Cerebellar cortex (tissue), 1 donor: ENCODE measurements at regions not wholly inside any gene's neighbourhood (a gene's known extent, or its start where the extent isn't known, plus 50 kb on each side); places are given as distances from the start of the nearest gene placed in this dataset.
A peak's percentile ranks its signal among the peaks of the same experiment; 100 is the strongest.
"Not testable (repeated sequence)": the region's sequence is repeated elsewhere in the genome, so short reads cannot be mapped to it uniquely, and the experiment has no call there.

ENCODE experiments used
- DNase-seq: peaks from one replicate; pipeline ENCODE4 v3.0.0-alpha.2; 2015; ENCODE audit warnings: low spot score

DNA sequence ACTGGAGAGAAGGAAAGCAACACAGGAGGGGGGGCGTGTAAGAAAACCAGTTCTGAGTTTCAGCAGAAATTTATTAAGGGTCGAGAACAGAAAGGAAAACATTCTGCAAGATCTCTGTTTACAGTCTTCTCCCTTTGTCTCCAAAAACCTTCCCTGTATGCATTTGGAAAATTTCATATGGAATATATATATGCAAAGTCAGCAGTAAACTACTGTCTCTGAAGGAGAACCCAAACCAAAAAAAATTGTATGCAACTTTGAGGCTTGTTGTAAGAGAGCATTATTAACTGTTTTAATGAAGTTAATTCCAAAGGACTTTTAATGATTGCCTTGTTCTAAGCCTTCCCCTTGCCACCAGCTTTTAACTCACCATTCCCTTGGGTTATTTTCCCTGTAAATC, 238.2 kb upstream of the GPR149 start:
- no peak for DNase-seq

DNA sequence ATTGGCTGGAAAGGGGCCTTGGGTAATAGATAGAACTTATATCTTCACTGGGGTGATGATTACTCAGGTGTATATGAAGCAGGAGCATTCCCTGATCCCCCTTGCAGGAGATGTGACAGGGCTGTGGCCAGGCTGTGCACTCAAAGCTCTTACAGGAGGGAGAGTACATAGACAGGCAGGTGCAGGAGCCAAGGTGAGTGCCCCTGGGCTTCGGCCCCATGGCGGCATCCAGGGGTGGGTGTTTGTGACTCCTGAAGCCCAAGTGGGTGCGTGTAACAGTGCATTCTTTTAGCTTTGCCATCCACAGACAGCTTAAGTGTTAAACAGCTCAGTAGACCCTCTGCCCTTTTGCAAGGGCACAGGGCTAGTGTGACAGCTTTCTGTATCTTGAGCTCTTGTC, 236.6 kb upstream of the GPR149 start:
- no peak for DNase-seq

DNA sequence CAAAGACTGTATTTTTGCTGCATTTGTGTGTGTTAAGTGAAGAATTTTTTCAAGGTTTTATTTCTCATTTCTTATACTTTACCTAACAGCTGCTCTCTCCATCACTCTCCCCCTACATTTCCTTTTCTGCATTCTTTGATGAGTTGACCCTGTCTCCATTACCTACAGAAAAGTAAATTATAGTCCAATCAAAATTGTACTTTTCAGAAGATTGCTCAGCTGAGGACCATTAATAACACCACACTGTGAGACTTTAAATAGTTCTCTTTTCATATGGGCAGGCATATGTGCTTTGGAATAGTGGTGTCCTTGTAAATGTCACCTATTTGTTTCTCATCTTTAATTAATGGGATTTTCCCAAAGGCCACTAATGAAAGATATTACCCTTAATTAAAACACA, 234.7 kb upstream of the GPR149 start:
- DNase-seq, result no peak

DNA sequence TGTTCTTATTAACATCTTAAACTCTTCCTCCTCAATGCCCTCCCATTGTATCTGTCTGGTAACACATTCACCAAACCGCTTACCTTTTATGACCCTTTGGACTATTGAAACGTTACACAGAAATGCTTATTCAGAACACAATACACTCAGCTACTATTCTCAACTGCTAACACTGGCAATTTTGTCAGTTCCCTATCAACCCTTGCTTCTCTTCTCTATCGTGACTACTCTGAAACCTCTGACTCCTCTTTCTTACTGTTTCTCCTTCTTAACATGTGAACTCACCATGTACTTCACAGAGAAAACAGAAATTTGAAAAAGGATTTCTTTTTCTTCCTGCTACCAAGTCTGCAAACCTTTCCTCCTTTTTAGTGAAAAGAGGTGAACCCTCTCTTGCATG, 232.9 kb upstream of the GPR149 start:
- DNase-seq, result no peak

DNA sequence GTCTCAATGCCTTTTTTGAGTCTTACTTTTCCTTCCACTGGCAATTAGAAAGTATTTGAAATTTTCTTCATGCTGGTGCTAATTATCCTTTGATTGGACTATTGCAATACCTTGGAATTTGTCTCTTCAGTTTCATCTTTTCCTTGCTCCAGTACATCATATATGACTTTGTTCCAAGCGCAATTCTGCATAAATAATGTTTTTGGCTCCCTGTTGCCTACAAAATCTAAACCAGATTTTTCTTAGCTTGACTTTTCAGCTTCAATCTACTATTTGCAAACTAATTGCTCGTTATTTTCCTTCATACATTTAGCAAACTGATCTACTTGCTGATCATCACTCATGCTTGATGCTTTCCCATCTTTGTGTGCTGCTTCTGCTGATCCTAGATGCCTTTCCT, 230.8 kb upstream of the GPR149 start:
- DNase-seq, result no peak

DNA sequence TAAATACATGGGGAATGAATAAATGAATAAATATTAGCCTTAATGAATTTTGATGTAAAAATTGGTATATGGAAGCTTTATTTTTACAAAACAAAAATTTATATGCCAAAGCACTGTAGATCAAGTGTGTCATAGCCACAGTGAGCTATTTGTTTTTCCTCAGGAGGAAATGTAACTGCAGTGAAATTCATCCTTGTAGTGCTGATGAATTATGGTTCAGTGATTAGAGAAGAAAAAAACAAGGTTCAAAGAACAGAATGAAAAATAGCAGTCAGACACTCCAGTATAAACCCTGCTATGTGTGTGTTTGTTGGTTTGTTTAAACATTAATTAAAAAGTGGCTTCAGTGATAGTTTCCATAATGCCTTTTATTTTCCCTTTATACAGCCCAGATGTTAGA, 228.0 kb upstream of the GPR149 start:
- no peak for DNase-seq

DNA sequence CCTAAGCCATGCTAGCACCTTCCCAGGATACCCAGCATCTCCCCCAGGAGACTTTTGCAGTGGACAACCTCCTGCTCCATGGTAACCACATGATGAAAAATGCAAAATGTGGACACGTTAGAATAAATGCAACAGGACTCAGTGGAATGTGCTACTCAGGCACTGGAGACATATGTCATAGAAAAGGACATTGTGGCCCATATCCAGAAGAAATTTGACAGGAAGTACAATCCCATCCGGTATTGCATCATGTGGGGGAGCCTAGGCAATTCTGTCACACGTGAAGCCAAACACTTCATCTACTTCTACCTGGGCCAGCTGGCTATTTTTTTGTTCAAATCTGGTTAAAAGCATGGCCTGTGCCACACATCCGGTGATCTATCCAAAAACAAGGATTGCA, 227.2 kb upstream of the GPR149 start:
- no peak for DNase-seq

DNA sequence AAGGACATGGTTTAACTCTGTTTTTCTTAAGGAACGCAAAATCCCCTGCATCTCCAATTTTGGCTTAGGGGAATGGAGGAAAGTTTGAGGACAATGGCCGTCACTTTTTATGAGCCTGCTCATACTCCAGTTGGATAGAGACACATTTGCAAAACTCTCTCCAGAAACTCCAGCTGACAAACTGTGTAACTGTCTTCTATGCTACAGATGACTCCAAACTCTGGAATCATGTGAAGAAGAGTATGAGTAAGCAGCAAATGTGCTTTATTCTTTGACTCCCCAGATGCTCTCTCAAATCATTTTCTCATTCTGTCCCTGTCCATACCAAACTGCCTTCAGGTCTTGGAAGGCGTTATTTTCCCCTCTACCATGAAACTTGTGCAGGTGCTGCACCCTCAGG, 226.5 kb upstream of the GPR149 start:
- DNase-seq, result no peak

DNA sequence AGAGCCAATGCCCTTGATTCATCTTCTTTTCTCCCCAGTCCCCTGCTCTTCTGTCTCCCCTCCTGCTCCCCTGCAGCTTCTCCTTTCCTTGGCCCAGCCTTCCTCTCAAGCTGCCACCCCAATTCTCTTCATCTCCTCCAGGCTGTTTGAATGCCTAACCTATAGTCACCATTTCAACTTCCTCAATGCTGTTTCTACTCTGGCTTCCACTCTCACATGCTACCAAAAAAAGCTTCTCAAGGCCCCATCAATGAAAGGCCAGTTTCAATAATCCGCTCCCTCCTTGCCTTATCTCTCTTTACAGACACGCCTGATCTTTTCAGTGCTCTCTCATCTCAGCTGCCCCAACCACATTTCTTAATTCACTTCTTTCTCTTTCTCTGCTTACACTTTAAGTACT, 212.2 kb upstream of the GPR149 start:
- DNase-seq, result no peak

DNA sequence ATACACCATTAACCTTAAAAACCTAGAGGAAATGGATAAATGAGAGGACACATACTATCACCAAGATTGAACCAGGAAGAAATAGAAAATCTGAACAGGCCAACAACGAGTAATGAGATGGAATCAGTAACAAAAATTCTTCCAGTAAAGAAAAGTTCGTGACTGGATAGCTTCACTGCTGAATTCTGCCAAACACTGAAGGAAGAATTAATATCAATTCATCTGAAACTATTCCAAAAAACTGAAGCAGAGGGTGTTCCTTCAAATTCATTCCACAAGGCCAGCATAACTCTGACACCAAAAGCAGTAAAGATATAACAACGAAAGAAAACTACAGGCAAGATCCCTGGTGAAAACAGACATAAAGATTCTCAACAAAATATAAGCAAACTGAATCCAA, 195.8 kb upstream of the GPR149 start:
- no peak for DNase-seq

DNA sequence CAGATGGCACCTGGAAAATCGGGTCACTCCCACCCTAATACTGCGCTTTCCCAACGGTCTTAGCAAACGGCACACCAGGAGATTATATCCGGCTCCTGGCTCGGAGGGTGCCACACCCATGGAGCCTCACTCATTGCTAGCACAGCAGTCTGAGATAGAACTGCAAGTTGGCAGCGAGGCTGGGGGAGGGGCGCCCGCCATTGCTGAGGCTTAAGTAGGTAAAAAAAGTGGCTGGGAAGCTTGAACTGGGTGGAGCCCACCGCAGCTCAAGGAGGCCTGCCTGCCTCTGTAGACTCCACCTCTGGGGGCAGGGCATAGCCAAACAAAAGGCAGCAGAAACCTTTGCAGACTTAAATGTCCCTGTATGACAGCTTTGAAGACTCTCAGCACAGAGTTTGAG, 189.6 kb upstream of the GPR149 start:
- not testable (repeated sequence) for DNase-seq

DNA sequence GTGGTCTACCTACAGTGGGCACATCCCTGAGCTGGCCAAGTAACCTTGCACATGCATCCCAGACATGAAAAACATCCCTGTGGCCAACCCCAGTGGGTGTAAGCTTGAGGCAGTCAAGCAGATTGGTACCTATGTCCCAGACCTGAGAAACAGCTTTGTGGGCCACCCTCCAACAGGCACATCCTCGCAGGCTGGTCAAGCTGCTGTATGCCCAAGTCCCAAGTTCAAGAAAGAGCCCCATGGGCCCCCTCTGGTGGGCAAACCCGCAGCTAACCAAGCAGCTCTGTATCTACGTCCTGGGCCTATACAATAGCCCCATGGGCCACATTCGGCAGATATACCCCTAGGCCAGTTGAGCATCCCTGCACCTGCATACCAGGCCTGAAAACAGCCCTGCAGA, 186.3 kb upstream of the GPR149 start:
- DNase-seq, result no peak

DNA sequence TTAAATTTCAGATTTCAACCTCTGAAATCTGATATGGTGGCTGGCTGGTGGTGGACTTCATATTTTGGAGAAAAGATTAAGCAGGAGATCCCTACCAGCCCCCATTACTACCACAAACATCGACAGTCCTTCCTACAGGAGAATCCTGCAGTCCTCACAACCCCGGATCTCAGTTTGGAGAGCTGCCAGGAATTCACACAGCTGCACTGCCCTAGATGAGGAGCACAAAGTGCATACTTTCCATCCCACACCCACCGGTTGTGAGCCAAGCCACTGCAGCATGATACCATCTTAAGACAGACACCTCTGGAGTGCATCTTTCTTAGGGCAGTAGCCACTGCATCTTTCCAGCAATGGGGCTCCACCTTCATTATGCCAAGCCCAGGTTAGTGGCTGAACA, 185.5 kb upstream of the GPR149 start:
- DNase-seq, result no peak

DNA sequence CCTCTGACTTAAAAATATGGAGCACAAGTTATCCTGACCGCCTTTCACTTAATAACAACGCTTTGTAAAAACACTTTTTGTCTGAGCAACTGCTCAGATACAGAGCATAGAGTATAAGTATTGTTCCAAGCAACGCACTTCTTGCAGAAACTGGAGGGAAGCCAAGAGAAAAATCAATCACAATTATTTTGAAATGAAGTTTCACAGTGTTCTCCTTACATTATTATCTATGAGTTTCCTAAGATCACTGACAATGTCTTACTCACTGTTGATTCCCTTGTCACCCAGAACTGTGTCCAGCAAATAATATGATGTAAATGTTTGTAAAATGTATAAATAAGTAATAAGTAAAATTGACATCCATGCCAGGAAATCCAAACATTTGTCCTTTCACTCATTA, 184.6 kb upstream of the GPR149 start:
- no peak for DNase-seq

DNA sequence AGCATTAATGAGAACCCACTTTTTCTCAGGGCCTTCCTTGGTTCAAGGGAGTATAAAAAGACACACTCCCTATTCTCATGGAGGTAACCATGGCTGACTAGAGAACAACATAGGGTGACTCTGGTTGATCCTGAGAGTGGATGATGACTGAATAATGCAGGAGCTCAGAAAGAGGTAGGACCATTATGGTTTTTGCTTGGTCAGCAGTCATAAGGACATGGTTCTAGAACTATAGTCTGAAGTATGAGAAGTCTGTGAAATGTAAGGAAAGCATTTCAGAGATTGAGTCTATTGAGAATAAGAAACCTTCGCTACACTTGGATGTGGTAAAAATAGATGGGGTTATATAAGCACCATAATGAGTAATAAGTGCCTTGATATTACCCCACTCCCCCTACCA, 184.1 kb upstream of the GPR149 start:
- no peak for DNase-seq

DNA sequence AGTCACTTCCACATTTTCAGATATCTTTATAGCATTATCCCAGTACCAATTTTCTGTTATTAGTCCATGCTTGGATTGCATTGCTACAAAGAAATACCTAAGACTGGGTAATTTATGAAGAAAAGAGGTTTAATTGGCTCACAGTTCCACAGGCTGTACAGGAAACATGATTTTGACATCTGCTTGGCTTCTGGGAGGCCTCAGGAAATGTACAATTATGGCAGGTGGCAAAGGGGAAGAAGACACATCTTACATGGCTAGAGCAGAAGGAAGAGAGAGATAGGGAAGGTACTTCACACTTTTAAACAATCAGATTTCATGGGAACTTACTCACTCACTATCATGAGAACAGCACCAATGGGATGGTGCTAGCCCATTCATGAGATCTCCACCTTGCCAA, 172.3 kb upstream of the GPR149 start:
- no peak for DNase-seq

DNA sequence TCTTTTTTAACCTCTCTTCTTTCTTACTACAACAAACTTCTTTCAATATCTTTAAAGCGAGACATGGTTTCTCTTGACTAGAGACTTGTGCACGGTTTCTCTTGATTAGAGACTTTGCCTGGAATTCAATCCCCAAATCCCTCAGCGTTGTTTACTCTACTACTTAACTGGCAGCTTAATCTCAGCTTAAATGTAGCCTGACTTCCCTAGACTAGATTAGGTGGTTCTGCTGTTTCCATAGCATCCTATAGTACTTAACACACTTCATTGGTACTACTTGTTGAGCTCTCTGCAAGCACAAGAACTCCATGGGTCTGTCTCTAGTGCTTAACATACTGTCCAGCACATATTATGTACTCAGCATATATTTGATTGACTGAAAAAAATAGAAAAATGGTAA, 168.2 kb upstream of the GPR149 start:
- DNase-seq, result peak; percentile 45

DNA sequence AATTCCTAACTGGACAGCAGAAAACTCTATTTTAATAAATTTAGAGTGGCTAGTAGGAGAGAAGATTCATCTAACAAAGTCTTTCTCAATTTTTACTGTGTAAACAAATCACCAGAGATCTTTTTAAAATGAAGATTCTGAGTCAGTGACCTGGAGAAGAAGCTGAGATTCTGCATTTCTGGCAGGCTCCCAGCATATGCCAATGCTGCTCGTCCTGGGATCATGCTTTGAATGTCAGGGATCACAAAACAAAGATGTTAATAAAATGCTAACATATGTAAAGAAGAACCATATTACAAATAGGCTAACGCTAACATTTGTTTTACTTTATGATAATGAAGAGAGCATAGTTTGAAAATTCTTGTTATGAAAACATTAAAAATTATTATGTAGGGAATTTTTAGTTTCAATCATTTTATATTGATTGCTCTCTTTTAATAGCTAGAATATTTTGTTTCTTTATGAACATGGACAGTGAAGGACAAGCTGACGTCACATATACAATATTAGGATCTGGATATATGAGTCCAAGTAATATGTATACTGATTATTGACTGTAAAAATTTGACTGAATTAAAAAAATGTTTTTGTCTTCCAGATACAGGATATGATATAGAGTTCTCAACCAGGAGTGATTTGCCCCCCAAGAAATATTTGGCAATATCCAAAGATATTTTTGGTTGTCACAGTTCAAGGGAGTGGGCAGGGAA, 160.8 kb upstream of the GPR149 start:
- DNase-seq, result no peak

DNA sequence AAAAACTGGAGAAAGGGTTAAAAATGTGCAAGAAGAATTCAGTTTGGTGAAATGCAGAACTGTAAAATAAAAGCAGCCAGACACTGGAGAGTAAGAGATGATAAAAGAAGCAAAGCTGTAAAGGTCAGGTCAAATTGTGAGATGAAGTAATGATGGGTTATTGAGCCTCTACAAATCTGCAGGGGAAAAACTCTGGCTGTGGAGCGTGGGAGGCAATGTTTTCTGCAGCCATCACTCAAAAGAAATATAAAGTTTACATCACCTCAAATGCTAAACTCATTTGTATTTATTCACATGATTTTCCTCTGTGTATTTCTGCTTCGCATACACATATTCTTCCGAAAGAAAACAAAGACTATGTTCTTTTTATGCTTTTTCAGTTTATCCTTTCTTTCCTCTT, 158.8 kb upstream of the GPR149 start:
- DNase-seq, result peak; percentile 22

DNA sequence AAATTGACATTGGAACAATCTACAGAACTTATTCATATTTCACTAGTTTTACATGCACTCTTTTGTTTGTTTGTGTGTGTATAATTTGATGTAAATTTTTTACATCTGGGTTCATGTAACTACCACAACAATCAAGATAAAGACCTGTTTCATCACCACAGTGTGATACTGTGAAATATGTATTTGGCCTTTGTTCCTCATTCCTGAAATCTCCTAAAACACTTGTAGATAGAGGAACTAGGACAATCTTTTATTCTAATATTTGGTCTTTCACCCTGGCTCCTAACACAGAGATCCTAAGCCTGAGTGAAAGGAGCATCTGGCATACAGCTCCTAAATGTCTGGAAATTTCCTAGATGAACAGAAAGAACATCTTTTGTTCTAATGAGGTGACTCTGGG, 155.0 kb upstream of the GPR149 start:
- DNase-seq, result peak; percentile 31

DNA sequence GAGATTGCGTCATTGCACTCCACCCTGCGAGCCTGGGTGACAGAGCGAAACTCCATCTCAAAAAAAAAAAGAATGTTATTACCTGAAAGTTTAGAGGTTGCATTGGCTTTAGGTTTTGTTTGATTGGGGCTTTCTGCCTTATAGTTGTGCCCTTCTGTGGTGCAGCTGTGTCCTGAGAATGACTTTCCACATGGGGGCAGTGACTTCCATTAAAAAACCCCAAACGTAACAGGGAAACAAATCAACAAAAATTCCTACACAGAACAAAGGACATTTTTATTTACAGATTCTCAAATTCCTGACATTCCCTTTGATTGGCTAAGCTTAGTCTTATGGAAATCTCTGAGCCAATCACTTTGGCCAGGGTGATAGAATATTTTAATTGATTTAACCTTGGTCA, 154.1 kb upstream of the GPR149 start:
- DNase-seq, result peak; percentile 49

DNA sequence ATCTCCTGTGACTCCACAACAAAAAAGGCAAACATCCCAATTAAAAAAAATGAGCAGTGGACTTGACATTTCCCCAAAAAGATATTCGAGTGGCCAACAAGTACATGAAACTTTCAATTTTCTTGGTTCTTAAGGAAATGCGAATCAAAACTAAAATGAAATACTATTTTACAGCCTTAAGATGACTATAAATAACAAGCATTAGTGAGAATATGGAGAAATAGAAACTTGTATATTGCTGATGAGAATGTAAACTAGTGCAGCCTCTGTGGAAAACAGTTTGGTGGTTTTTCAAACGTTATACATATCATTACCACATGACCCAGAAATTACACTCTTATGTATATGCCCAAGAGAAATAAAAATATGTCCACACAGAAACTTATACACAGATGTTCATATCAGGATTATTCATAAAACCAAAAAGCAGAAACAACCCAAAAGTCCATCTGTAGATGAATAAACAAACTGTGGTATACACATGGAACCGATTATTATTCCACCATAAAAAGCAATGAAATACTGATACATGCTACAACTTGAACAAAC, 153.2 kb upstream of the GPR149 start:
- DNase-seq, result no peak

DNA sequence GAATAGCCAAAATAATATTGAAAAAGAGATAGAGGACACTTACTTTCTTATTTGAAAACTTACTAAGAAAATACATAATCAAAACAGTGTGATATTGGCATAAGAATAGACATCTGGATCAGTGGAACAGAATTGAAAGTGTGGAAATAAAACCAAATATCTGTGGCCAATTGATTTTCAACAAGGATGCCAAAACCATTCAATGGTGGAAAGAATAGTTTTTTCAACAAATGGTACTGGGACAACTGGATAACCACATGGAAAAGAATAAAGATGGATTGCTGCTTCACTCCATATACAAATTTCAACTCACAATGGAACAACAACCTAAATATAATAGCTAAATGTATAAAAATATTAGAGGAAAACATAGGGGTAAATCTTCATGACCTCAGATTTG, 152.5 kb upstream of the GPR149 start:
- DNase-seq, result no peak

DNA sequence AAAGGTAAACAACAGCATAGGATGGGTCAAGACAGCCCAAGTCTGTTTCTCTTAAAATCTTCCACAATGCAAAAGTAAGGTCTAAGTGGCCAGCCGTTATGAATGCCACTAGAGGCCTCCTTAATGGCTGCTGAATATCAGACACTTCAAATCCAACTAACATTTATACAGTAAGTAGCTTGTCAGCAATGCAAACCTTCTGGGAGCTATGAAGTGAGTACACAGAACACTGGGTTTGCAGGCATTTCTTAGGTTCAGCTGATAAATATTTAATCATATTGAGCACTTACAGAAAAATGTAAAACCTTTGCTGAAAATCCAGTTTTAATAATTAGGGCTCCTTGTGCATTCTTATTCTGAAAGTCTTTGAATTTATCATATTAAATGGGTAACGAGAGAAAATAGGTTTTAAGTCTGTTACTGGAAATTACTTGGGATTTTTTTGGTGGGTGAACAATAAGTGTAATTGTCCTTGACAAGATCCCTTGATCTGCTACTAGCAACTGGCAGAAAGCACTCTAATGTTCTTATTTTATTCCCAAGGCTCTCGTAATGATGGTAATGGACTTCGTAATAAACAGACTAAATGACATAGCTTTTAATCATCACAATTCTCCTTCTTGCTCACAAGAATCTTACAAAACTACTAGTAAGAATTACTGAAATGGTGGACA, 141.7 kb upstream of the GPR149 start:
- DNase-seq, result no peak
